T-cell (primary cell): ENCODE measurements at regions not wholly inside any gene's neighbourhood (a gene's known extent, or its start where the extent isn't known, plus 50 kb on each side); places are given as distances from the start of the nearest gene placed in this dataset.
"Not testable (repeated sequence)": the region's sequence is repeated elsewhere in the genome, so short reads cannot be mapped to it uniquely, and the experiment has no call there.

ENCODE experiments used
- ATAC-seq, 4 experiments: fragments of 200-7000 bp in 3 of 4; fragments of 150-1000 bp in 1 of 4; cut with Tn5 transposase; replicated peaks in 1 of 4; 1 replicate in 3 of 4; 2 replicates in 1 of 4; pipeline ENCODE4 v1.10.0; 2021; ENCODE audit warnings: moderate library complexity in 3 of 4, mild to moderate bottlenecking in 2 of 4, moderate number of reproducible peaks in 1 of 4
- CTCF ChIA-PET, 2 donors: fragments of 300-600 bp; sonication (Branson Sonifier 250); formaldehyde crosslinking; loops; one replicate each; lab custom pipeline; 2022; ENCODE audit warnings: antibody characterized with exemption in 2 of 2; lab: Charles Lee
- POLR2A ChIA-PET, 2 donors: fragments of 300-600 bp; sonication (Branson Sonifier 250); formaldehyde crosslinking; loops; one replicate each; lab custom pipeline; 2022; ENCODE audit warnings: antibody characterized with exemption in 2 of 2; lab: Charles Lee
- DNase-seq, 35 experiments: peaks; one replicate each; pipeline versions ENCODE4 v3.0.0 to v3.0.0-alpha.2; 2013 to 2023
- H3K27ac ChIP-seq: one replicate; pipeline ENCODE4 v1.5.1; 2013; ENCODE audit warnings: low read length
- H3K27me3 ChIP-seq, 2 experiments: replicated peaks in 1 of 2; 1 replicate in 1 of 2; 2 replicates in 1 of 2; pipeline versions ENCODE4 v1.6.1 to v1.7.0; 2013; ENCODE audit warnings: low read length in 1 of 2, mixed read lengths in 1 of 2; ENCODE audit not compliant: control insufficient read depth in 2 of 2, insufficient read depth in 2 of 2; ENCODE audit errors: extremely low read depth in 1 of 2
- H3K36me3 ChIP-seq, 2 donors: 1 replicate in 1 of 2; 2 replicates in 1 of 2; pipeline versions ENCODE4 v1.6.1 to v1.7.0; 2013; ENCODE audit warnings: low read length in 1 of 2; ENCODE audit not compliant: control insufficient read depth in 2 of 2, insufficient read depth in 1 of 2; ENCODE audit errors: extremely low read depth in 1 of 2
- H3K4me1 ChIP-seq, 2 experiments: 1 replicate in 1 of 2; 2 replicates in 1 of 2; pipeline versions ENCODE4 v1.6.1 to v1.7.0; 2013; ENCODE audit warnings: low read length in 2 of 2, mixed read lengths in 1 of 2; ENCODE audit not compliant: insufficient read depth in 2 of 2, control insufficient read depth in 1 of 2; ENCODE audit errors: extremely low read depth in 1 of 2
- H3K4me3 ChIP-seq, 2 donors: 1 replicate in 1 of 2; 2 replicates in 1 of 2; pipeline versions ENCODE4 v1.5.1 to v1.7.0; 2013; ENCODE audit warnings: mild to moderate bottlenecking in 2 of 2, low read length in 1 of 2, moderate library complexity in 1 of 2; ENCODE audit not compliant: control insufficient read depth in 1 of 2; ENCODE audit errors: extremely low read depth in 1 of 2
- H3K9me3 ChIP-seq: 2 replicates; pipeline ENCODE4 v1.7.0; 2013
- H3K27ac Mint-ChIP-seq, 2 donors: one replicate each; pipeline ENCODE4 v1.8.0; 2020 to 2021; ENCODE audit warnings: mild to moderate bottlenecking in 2 of 2, mixed read lengths in 2 of 2
- H3K27me3 Mint-ChIP-seq, 2 donors: one replicate each; pipeline ENCODE4 v1.8.0; 2021 to 2022; ENCODE audit warnings: mixed read lengths in 2 of 2
- H3K36me3 Mint-ChIP-seq: one replicate; pipeline ENCODE4 v1.8.0; 2021; ENCODE audit warnings: mixed read lengths
- H3K4me1 Mint-ChIP-seq, 3 donors: one replicate each; pipeline ENCODE4 v1.8.0; 2020 to 2022; ENCODE audit warnings: mixed read lengths in 3 of 3, mild to moderate bottlenecking in 1 of 3
- H3K4me3 Mint-ChIP-seq, 3 donors: one replicate each; pipeline ENCODE4 v1.8.0; 2020 to 2022; ENCODE audit warnings: mild to moderate bottlenecking in 3 of 3, mixed read lengths in 3 of 3, moderate library complexity in 3 of 3
- H3K9me3 Mint-ChIP-seq, 3 donors: one replicate each; pipeline ENCODE4 v1.8.0; 2020 to 2022; ENCODE audit warnings: mixed read lengths in 3 of 3
- WGBS: methylation state at CpG from one replicate; pipeline ENCODE4 v1.1.5; 2013; ENCODE audit warnings: missing lambda C conversion rate; ENCODE audit not compliant: insufficient coverage; 5-methylcytosine and 5-hydroxymethylcytosine counted together

DNA sequence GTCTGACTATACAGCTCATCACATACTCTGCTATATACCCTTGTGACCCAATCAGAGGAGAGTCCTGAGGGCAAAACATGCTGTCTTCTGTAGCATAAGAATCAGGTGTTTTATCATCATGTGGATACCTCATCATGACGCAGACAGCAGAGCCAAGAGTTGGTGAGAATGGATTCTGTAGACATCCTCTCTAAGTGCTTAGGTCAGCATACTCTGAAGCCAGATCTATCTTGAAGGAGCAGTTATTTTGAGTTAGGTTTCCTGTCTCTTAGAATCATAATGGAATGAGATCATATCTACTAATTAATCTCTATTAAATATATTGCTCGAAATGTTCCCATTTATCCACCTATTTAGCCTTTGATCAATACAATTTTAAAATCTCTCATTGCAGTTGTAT, 190.2 kb upstream of the KCNH7 start:
- H3K27ac ChIP-seq = no peak overlapping the region
- H3K4me3 ChIP-seq = no peak overlapping the region
- Mint-ChIP-seq H3K27ac (no peak overlapping the region), H3K9me3 (peaks cover 0 to 12% (median 4%) of the 10 kb centered on the region in 3 donors), H3K4me3 (no peak overlapping the region), H3K27me3 (no peaks in the 10 kb centered on the region), H3K36me3 (no peaks in the 10 kb centered on the region), H3K4me1 (no peaks in the 10 kb centered on the region)
- POLR2A ChIA-PET = no interaction called here
- H3K27me3 ChIP-seq = no peaks in the 10 kb centered on the region
- no CpG with 5 or more reads among the region's 2 CpGs for WGBS
- no peaks in the 10 kb centered on the region for H3K36me3 ChIP-seq
- ATAC-seq (no peak), DNase-seq (no peak)
- no peaks in the 10 kb centered on the region for H3K4me1 ChIP-seq
- CTCF ChIA-PET = no interaction called here
- H3K9me3 ChIP-seq = no peaks in the 10 kb centered on the region

GRCh38 chr2:163026136-163026775, 187.7 kb upstream of the KCNH7 start:
- POLR2A ChIA-PET, H3K4me1 ChIP-seq, H3K27ac ChIP-seq, CTCF ChIA-PET, H3K36me3 ChIP-seq, H3K4me3 Mint-ChIP-seq, H3K4me1 Mint-ChIP-seq, H3K9me3 ChIP-seq, H3K27ac Mint-ChIP-seq, H3K36me3 Mint-ChIP-seq, ATAC-seq, H3K27me3 Mint-ChIP-seq, H3K27me3 ChIP-seq, DNase-seq, H3K4me3 ChIP-seq: not testable (repeated sequence)
- WGBS = 76% methylated on average over 34 of the region's 43 CpGs
- H3K9me3 Mint-ChIP-seq = peaks cover 5 to 12% (median 5%) of the 10 kb centered on the region in 3 donors

GRCh38 chr2:163016882-163017281, 178.3 kb upstream of the KCNH7 start:
- ATAC-seq, H3K4me3 ChIP-seq, H3K27ac ChIP-seq, H3K9me3 ChIP-seq, H3K4me3 Mint-ChIP-seq, H3K36me3 Mint-ChIP-seq, POLR2A ChIA-PET, DNase-seq, H3K27me3 Mint-ChIP-seq, CTCF ChIA-PET, H3K4me1 Mint-ChIP-seq, H3K4me1 ChIP-seq, H3K27me3 ChIP-seq, H3K27ac Mint-ChIP-seq, H3K36me3 ChIP-seq: not testable (repeated sequence)
- peaks cover 10 to 18% (median 16%) of the 10 kb centered on the region in 3 donors for H3K9me3 Mint-ChIP-seq
- 49% methylated on average over 5 of the region's 5 CpGs for WGBS

DNA sequence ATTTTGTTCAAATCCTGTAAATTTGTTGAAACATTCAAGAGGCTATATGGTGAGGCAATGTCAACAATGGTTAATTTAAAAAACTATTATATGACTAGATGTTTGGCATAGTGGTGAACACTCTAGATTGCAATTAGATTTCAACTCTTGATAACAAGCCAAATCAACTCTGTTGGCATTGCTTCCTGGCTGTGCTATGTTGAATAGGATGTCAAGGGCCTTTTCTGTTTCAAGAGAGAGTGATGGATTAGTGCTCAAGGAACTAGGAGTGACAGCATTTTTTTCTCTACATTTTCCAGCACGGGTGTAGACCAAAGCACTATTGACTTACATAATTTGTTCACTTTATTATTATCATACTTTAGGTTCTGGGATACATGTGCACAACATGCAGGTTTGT, 172.4 kb upstream of the KCNH7 start:
- POLR2A ChIA-PET = no interaction called here
- DNase-seq (no peak), ATAC-seq (no peak)
- Mint-ChIP-seq H3K27ac (no peak overlapping the region), H3K4me1 (no peaks in the 10 kb centered on the region), H3K27me3 (no peaks in the 10 kb centered on the region), H3K9me3 (peaks cover 14 to 17% (median 16%) of the 10 kb centered on the region in 3 donors), H3K4me3 (no peak overlapping the region), H3K36me3 (no peaks in the 10 kb centered on the region)
- Histone ChIP-seq H3K27me3 (no peaks in the 10 kb centered on the region), H3K9me3 (no peaks in the 10 kb centered on the region), H3K27ac (no peak overlapping the region), H3K4me3 (no peak overlapping the region), H3K4me1 (no peaks in the 10 kb centered on the region), H3K36me3 (no peaks in the 10 kb centered on the region)
- no CpG with 5 or more reads among the region's 1 CpG for WGBS
- CTCF ChIA-PET = no interaction called here

- DNase-seq = no peak
- Mint-ChIP-seq H3K4me1 (no peaks in the 10 kb centered on the region), H3K36me3 (no peaks in the 10 kb centered on the region), H3K4me3 (no peak overlapping the region), H3K27me3 (no peaks in the 10 kb centered on the region), H3K9me3 (peaks cover 0 to 10% (median 4%) of the 10 kb centered on the region in 3 donors), H3K27ac (no peak overlapping the region)
- WGBS = no CpG with 5 or more reads among the region's 2 CpGs
- Histone ChIP-seq H3K4me3 (no peak overlapping the region), H3K4me1 (no peaks in the 10 kb centered on the region), H3K27me3 (no peaks in the 10 kb centered on the region), H3K36me3 (no peaks in the 10 kb centered on the region), H3K9me3 (no peaks in the 10 kb centered on the region), H3K27ac (no peak overlapping the region)
- ATAC-seq = no peak
- CTCF ChIA-PET = no interaction called here
- POLR2A ChIA-PET = no interaction called here
Measured at GRCh38 chr2:163008642-163009041, 170.1 kb upstream of the KCNH7 start.

- ChIA-PET CTCF (no interaction called here), POLR2A (no interaction called here)
- no peaks in the 10 kb centered on the region for H3K9me3 ChIP-seq
- H3K27me3 Mint-ChIP-seq = no peaks in the 10 kb centered on the region
- no peaks in the 10 kb centered on the region for H3K4me1 ChIP-seq
- H3K27ac Mint-ChIP-seq = no peak overlapping the region
- no peak overlapping the region for H3K4me3 ChIP-seq
- H3K36me3 ChIP-seq = no peaks in the 10 kb centered on the region
- DNase-seq (no peak), ATAC-seq (no peak)
- no peaks in the 10 kb centered on the region for H3K27me3 ChIP-seq
- H3K4me3 Mint-ChIP-seq = no peak overlapping the region
- H3K27ac ChIP-seq = no peak overlapping the region
- H3K4me1 Mint-ChIP-seq = no peaks in the 10 kb centered on the region
- no peaks in the 10 kb centered on the region for H3K36me3 Mint-ChIP-seq
- peaks cover 3 to 7% (median 5%) of the 10 kb centered on the region in 3 donors for H3K9me3 Mint-ChIP-seq
Measured at GRCh38 chr2:162994718-162995117, 156.2 kb upstream of the KCNH7 start.

GRCh38 chr2:162992828-162993227, 154.3 kb upstream of the KCNH7 start:
- H3K4me3 Mint-ChIP-seq = no peak overlapping the region
- Histone ChIP-seq H3K4me3 (no peak overlapping the region), H3K36me3 (no peaks in the 10 kb centered on the region), H3K27ac (no peak overlapping the region), H3K9me3 (no peaks in the 10 kb centered on the region), H3K4me1 (no peaks in the 10 kb centered on the region), H3K27me3 (no peaks in the 10 kb centered on the region)
- H3K4me1 Mint-ChIP-seq = no peaks in the 10 kb centered on the region
- CTCF ChIA-PET = no interaction called here
- no peak overlapping the region for H3K27ac Mint-ChIP-seq
- ATAC-seq (no peak), DNase-seq (no peak)
- peaks cover 7 to 8% (median 7%) of the 10 kb centered on the region in 3 donors for H3K9me3 Mint-ChIP-seq
- WGBS = no CpG with 5 or more reads among the region's 3 CpGs
- POLR2A ChIA-PET = no interaction called here
- H3K27me3 Mint-ChIP-seq = no peaks in the 10 kb centered on the region
- no peaks in the 10 kb centered on the region for H3K36me3 Mint-ChIP-seq
